Esophagus muscularis mucosa (tissue), 3 donors: ENCODE measurements at regions not wholly inside any gene's neighbourhood (a gene's known extent, or its start where the extent isn't known, plus 50 kb on each side); places are given as distances from the start of the nearest gene placed in this dataset.

ENCODE experiments used
- CTCF ChIP-seq, 3 experiments: fragments of 200-600 bp in 2 of 3; fragments of 450-650 bp in 1 of 3; sonication (generic) in 2 of 3; IDR thresholded peaks; one replicate each; pipeline ENCODE4 v1.5.1; 2017 to 2019; ENCODE audit warnings: antibody characterized with exemption in 3 of 3, mild to moderate bottlenecking in 2 of 3, moderate library complexity in 1 of 3
- POLR2A ChIP-seq: fragments of 450-650 bp; IDR thresholded peaks from one replicate; pipeline ENCODE4 v1.6.1; 2017; ENCODE audit warnings: antibody characterized with exemption, moderate library complexity, mild to moderate bottlenecking, low read depth
- POLR2AphosphoS5 ChIP-seq, 2 donors: sonication (generic); formaldehyde crosslinking; IDR thresholded peaks; one replicate each; pipeline ENCODE4 v1.6.1; 2017; ENCODE audit warnings: antibody characterized with exemption in 2 of 2

DNA sequence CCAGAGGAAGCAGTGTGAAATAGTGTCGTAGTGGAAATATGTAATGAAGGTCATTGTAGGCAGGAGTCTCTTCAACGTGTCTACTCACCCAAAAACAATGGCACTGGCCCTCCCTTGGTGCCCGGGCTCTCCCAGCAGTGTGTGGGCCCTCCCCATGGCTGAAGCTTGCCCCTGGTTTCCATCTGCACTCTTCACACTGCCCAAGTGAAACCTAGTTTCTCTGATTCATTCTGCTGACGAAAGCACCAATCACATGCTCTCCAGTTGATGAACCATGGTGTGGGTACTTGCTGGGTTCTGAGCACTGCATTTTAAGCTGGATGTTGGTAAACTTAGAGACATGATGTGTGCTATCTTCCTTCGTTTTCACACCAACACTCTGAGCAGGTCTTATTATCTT, 61.0 kb upstream of the AGBL1 start:
- TF ChIP-seq CTCF (IDR thresholded peaks at IDR 0.05) = no peak
- TF ChIP-seq POLR2A = no peak
- no peak for TF ChIP-seq POLR2AphosphoS5 (IDR thresholded peaks at IDR 0.05)
